ENCODE measurements at regions not wholly inside any gene's neighbourhood (a gene's known extent, or its start where the extent isn't known, plus 50 kb on each side); places are given as distances from the start of the nearest gene placed in this dataset.

DNA sequence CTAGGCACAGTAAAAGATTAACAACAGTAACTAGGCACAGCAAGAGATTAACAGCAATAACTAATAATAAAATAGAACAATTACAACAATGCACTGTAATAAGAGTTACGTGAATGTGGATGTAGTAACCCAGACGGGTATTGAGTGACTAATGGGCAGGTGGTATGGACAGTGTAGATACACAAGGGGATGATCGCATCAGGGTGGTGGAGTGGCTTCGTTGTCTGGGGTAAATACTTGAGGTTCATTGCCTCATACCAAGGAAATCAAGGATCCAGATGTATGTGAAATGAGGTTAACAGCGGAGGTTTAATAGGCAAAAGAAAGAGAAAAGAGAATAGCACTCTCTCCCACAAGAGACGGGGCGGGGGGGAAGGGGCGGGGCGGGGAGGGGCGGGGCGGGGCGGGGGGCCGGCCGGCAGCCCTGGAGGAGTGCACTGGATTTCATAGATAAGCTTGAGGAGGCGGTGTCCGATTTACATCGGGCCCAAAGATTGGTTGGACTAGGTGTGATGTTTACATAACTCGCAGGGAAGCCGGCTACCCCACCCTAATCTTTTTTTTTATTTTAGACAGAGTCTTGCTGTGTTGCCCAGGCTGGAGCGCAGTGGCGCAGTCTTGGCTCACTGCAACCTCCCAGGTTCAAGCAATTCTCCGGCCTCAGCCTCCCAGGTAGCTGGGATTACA lies 106.3 kb downstream of the KCTD15 start:
- TF ChIP-seq POLR2AphosphoS5 (IDR thresholded peaks at IDR 0.05; ENCODE audit: low read depth, low read length): no peak
- TF ChIP-seq SIN3A (IDR thresholded peaks at IDR 0.05; ENCODE audit: borderline replicate concordance, insufficient read depth, low read length): no peak
- TF ChIP-seq, protein P1, sequence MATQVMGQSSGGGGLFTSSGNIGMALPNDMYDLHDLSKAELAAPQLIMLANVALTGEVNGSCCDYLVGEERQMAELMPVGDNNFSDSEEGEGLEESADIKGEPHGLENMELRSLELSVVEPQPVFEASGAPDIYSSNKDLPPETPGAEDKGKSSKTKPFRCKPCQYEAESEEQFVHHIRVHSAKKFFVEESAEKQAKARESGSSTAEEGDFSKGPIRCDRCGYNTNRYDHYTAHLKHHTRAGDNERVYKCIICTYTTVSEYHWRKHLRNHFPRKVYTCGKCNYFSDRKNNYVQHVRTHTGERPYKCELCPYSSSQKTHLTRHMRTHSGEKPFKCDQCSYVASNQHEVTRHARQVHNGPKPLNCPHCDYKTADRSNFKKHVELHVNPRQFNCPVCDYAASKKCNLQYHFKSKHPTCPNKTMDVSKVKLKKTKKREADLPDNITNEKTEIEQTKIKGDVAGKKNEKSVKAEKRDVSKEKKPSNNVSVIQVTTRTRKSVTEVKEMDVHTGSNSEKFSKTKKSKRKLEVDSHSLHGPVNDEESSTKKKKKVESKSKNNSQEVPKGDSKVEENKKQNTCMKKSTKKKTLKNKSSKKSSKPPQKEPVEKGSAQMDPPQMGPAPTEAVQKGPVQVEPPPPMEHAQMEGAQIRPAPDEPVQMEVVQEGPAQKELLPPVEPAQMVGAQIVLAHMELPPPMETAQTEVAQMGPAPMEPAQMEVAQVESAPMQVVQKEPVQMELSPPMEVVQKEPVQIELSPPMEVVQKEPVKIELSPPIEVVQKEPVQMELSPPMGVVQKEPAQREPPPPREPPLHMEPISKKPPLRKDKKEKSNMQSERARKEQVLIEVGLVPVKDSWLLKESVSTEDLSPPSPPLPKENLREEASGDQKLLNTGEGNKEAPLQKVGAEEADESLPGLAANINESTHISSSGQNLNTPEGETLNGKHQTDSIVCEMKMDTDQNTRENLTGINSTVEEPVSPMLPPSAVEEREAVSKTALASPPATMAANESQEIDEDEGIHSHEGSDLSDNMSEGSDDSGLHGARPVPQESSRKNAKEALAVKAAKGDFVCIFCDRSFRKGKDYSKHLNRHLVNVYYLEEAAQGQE (IDR thresholded peaks at IDR 0.05; ENCODE audit: insufficient read depth in 1 of 2, low read depth in 2 of 2, low read length in 2 of 2): no peak
- no peak for TF ChIP-seq FOXP2 (optimal IDR thresholded peaks at IDR 0.05; ENCODE audit: borderline replicate concordance, extremely low read depth, extremely low read length, insufficient read depth)
- no peak for TF ChIP-seq TAF1 (IDR thresholded peaks at IDR 0.05; ENCODE audit: borderline replicate concordance, insufficient read depth, low read length)
